Loucy (cell line): ENCODE measurements at regions not wholly inside any gene's neighbourhood (a gene's known extent, or its start where the extent isn't known, plus 50 kb on each side); places are given as distances from the start of the nearest gene placed in this dataset.

Source experiments
- H2AFZ ChIP-seq: fragments of 200-600 bp; sonication (generic); 2 replicates; pipeline ENCODE4 v1.6.0; 2016; ENCODE audit warnings: antibody characterized with exemption, mild to moderate bottlenecking, low read length, moderate library complexity
- H3F3A ChIP-seq: fragments of 200-600 bp; 2 replicates; pipeline ENCODE4 v1.6.0; 2016; ENCODE audit warnings: antibody characterized with exemption, low read depth, mild to moderate bottlenecking
- H3K27me3 ChIP-seq: fragments of 200-600 bp; sonication (generic); 2 replicates; pipeline ENCODE4 v1.6.1; 2014; ENCODE audit warnings: low read length, mild to moderate bottlenecking; ENCODE audit not compliant: insufficient read depth, poor library complexity, severe bottlenecking
- H3K36me3 ChIP-seq: fragments of 200-600 bp; sonication (generic); 2 replicates; pipeline ENCODE4 v1.6.1; 2016; ENCODE audit warnings: low read length; ENCODE audit not compliant: insufficient read depth
- H3K4me1 ChIP-seq: fragments of 200-600 bp; sonication (generic); 2 replicates; pipeline ENCODE4 v1.5.1; 2014; ENCODE audit warnings: low read length, mild to moderate bottlenecking; ENCODE audit not compliant: insufficient read depth, poor library complexity, severe bottlenecking
- H3K4me2 ChIP-seq: fragments of 200-600 bp; sonication (generic); 2 replicates; pipeline ENCODE4 v1.6.0; 2014; ENCODE audit warnings: antibody characterized with exemption, low read length, low read depth, mild to moderate bottlenecking; ENCODE audit not compliant: poor library complexity, severe bottlenecking
- H3K4me3 ChIP-seq: fragments of 200-600 bp; sonication (generic); 2 replicates; pipeline ENCODE4 v1.5.1; 2014; ENCODE audit warnings: low read length, mild to moderate bottlenecking, mixed read lengths; ENCODE audit not compliant: poor library complexity, severe bottlenecking
- H3K79me2 ChIP-seq: fragments of 200-600 bp; sonication (generic); 2 replicates; pipeline ENCODE4 v1.6.1; 2014; ENCODE audit warnings: low read length; ENCODE audit not compliant: insufficient read depth
- H3K9ac ChIP-seq: fragments of 200-600 bp; sonication (generic); 2 replicates; pipeline ENCODE4 v1.6.0; 2014; ENCODE audit warnings: mild to moderate bottlenecking, low read depth, low read length, moderate library complexity; ENCODE audit not compliant: poor library complexity, severe bottlenecking
- H3K9me2 ChIP-seq: fragments of 200-600 bp; sonication (generic); replicated peaks from 2 replicates; pipeline ENCODE4 v1.6.1; 2016; ENCODE audit warnings: low read depth, low read length, mixed read lengths
- H3K9me3 ChIP-seq: fragments of 200-600 bp; sonication (generic); 2 replicates; pipeline ENCODE4 v1.6.1; 2014; ENCODE audit warnings: mild to moderate bottlenecking, antibody characterized with exemption, low read length, low read depth; ENCODE audit not compliant: insufficient read depth
- H4K20me1 ChIP-seq: fragments of 200-600 bp; sonication (generic); 2 replicates; pipeline ENCODE4 v1.6.0; 2014; ENCODE audit warnings: antibody characterized with exemption, low read length, mild to moderate bottlenecking; ENCODE audit not compliant: insufficient read depth, poor library complexity, severe bottlenecking
- EZH2phosphoT487 ChIP-seq: fragments of 200-600 bp; IDR thresholded peaks from 2 replicates; pipeline ENCODE4 v1.6.1; 2018; ENCODE audit warnings: antibody characterized with exemption, mild to moderate bottlenecking, moderate library complexity, borderline replicate concordance
- TF ChIP-seq, protein P1 (sequence below): fragments of 200-600 bp; sonication (generic); conservative IDR thresholded peaks from 2 replicates; pipeline ENCODE4 v1.5.1; 2014; ENCODE audit warnings: mild to moderate bottlenecking, antibody characterized with exemption, low read length

DNA sequence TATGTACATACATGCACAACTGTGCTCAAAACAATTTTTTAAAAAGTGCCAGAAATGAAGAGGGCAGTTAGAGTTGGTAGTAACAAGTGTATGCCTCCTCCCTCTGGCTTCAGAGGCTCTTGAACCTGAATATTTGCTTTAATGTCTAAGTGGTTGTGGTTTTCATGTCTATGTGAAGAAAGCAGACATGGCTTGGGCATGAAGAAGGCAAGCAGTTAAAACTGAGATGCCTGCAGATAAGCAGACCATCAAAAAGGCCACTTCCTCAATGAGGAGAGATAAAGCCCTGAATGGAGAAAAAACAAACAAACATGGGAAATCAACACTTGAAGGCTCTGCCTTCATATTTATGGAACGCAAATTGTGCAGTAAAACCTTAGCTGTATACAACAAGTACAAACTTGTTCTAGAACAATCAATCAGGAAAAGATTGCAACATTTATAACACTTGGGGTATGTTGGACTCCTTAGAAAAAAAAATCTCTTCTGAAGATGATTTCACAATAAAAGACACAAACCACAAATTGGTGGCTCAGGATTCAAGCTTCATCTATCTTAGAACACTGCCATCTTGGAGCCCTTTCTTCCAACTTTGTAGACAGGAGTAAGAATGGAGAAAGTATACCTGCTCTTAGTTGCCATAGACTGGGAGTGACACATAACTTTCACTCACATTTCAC, 52.7 kb upstream of the PLA2G4A start:
- Histone ChIP-seq H3K36me3 (no peaks in the 10 kb centered on the region), H3K79me2 (no peaks in the 10 kb centered on the region), H3K9me2 (no peaks in the 10 kb centered on the region), H3K4me2 (peak overlapping the region; percentile 16), H3K4me3 (no peak overlapping the region), H2AFZ (no peak overlapping the region), H4K20me1 (no peaks in the 10 kb centered on the region), H3K9ac (no peak overlapping the region), H3F3A (no peaks in the 10 kb centered on the region), H3K27me3 (no peaks in the 10 kb centered on the region), H3K4me1 (peaks cover 37% of the 10 kb centered on the region), H3K9me3 (no peaks in the 10 kb centered on the region)
- peak; percentile 74; the same call in 1 of the 2 replicates for TF ChIP-seq EZH2phosphoT487
- TF ChIP-seq, protein P1, sequence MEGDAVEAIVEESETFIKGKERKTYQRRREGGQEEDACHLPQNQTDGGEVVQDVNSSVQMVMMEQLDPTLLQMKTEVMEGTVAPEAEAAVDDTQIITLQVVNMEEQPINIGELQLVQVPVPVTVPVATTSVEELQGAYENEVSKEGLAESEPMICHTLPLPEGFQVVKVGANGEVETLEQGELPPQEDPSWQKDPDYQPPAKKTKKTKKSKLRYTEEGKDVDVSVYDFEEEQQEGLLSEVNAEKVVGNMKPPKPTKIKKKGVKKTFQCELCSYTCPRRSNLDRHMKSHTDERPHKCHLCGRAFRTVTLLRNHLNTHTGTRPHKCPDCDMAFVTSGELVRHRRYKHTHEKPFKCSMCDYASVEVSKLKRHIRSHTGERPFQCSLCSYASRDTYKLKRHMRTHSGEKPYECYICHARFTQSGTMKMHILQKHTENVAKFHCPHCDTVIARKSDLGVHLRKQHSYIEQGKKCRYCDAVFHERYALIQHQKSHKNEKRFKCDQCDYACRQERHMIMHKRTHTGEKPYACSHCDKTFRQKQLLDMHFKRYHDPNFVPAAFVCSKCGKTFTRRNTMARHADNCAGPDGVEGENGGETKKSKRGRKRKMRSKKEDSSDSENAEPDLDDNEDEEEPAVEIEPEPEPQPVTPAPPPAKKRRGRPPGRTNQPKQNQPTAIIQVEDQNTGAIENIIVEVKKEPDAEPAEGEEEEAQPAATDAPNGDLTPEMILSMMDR, result no peak

DNA sequence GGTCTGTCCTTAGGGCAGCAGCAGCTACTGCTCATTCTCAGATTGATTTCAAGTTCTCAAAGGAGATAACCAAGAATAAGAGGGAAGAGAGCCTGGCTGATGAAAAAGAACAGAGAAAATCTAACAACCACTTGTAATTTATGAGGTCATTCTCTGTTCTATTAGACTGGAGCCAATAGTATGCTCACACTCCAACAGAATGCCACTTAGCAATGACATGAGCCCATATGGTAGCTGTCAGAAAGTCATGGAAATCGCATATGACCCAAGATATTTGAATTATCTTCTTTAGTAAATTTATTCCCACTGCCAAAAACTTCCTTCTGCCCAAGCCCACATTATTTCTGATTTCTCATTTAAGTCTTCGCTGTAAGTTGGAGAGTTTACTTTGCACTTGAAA, 53.7 kb upstream of the PLA2G4A start:
- no peaks in the 10 kb centered on the region for H3F3A ChIP-seq
- no peaks in the 10 kb centered on the region for H4K20me1 ChIP-seq
- peak overlapping the region; percentile 16 for H3K4me2 ChIP-seq
- no peak overlapping the region for H2AFZ ChIP-seq
- no peak overlapping the region for H3K9ac ChIP-seq
- peaks cover 34% of the 10 kb centered on the region for H3K4me1 ChIP-seq
- H3K4me3 ChIP-seq, result peak overlapping the region; percentile 22
- TF ChIP-seq, protein P1, result no peak
- TF ChIP-seq EZH2phosphoT487, result no peak
- no peaks in the 10 kb centered on the region for H3K9me2 ChIP-seq
- H3K79me2 ChIP-seq, result no peaks in the 10 kb centered on the region
- no peaks in the 10 kb centered on the region for H3K27me3 ChIP-seq
- no peaks in the 10 kb centered on the region for H3K9me3 ChIP-seq
- H3K36me3 ChIP-seq, result no peaks in the 10 kb centered on the region

DNA sequence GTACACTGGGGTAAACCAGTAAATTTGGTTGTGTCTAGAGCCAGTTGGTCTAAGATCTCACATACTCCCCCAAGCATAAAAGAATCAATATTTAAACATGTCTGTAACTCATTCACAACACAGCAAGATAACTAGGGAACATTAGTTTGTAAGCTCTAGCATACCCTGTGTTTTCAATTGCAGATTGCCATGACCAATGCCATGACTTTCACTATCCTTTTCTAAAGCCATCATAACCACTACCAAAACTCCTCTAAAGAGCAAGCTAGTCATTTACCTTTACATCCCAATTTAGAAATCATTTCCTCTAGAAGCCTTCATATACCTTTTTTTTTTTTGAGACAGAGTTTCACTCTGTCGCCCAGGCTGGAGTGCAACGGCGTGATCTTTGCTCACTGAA, 56.5 kb upstream of the PLA2G4A start:
- Histone ChIP-seq H3K9me3 (no peaks in the 10 kb centered on the region), H2AFZ (no peak overlapping the region), H3K4me1 (peaks cover 28% of the 10 kb centered on the region), H3K36me3 (no peaks in the 10 kb centered on the region), H4K20me1 (no peaks in the 10 kb centered on the region), H3K4me2 (no peak overlapping the region), H3K4me3 (no peak overlapping the region), H3K27me3 (no peaks in the 10 kb centered on the region), H3F3A (no peaks in the 10 kb centered on the region), H3K79me2 (no peaks in the 10 kb centered on the region), H3K9me2 (no peaks in the 10 kb centered on the region), H3K9ac (no peak overlapping the region)
- TF ChIP-seq, protein P1, result no peak
- no peak for TF ChIP-seq EZH2phosphoT487
